BJ (cell line): ENCODE measurements at regions not wholly inside any gene's neighbourhood (a gene's known extent, or its start where the extent isn't known, plus 50 kb on each side); places are given as distances from the start of the nearest gene placed in this dataset.

Experiments used
- CTCF ChIA-PET: fragments of 350-600 bp; formaldehyde crosslinking; extraction: SDS; loops from one replicate; lab custom pipeline; 2021; ENCODE audit warnings: antibody characterized with exemption, inconsistent platforms; lab: Yijun Ruan, JAX
- POLR2A ChIA-PET: fragments of 300-600 bp; sonication (Branson Sonifier 250); formaldehyde crosslinking; extraction: SDS; loops from one replicate; lab custom pipeline; 2021; ENCODE audit warnings: antibody characterized with exemption; lab: Charles Lee
- DNase-seq: peaks from one replicate; pipeline ENCODE4 v3.0.0-alpha.2; 2011; ENCODE audit warnings: low read depth
- H3K27me3 ChIP-seq: 2 replicates; pipeline ENCODE4 v1.6.0; 2011; ENCODE audit warnings: low read length; ENCODE audit not compliant: control insufficient read depth, insufficient read depth
- H3K36me3 ChIP-seq: 2 replicates; pipeline ENCODE4 v1.5.1; 2011; ENCODE audit warnings: low read length; ENCODE audit not compliant: control insufficient read depth, insufficient read depth
- H3K4me3 ChIP-seq: 2 replicates; pipeline ENCODE4 v1.5.1; 2011; ENCODE audit warnings: low read depth, mild to moderate bottlenecking, control low read depth, low read length
- CTCF ChIP-seq: IDR thresholded peaks from 2 replicates; pipeline ENCODE4 v1.5.1; 2011; ENCODE audit warnings: low read depth, mild to moderate bottlenecking, control low read depth, inconsistent platforms, low read length, moderate library complexity; ENCODE audit not compliant: insufficient read depth

GRCh38 chr4:58275856-58276255, 1165.7 kb upstream of the IGFBP7 start:
- ChIA-PET POLR2A (no interaction called here), CTCF (no interaction called here)
- Histone ChIP-seq H3K27me3 (no peaks in the 10 kb centered on the region), H3K36me3 (no peaks in the 10 kb centered on the region), H3K4me3 (no peak overlapping the region)
- TF ChIP-seq CTCF, result no peak
- no peak for DNase-seq

GRCh38 chr4:58274553-58274952, 1164.4 kb upstream of the IGFBP7 start:
- Histone ChIP-seq H3K36me3 (no peaks in the 10 kb centered on the region), H3K4me3 (no peak overlapping the region), H3K27me3 (no peaks in the 10 kb centered on the region)
- POLR2A ChIA-PET, result no interaction called here
- CTCF ChIA-PET, result no interaction called here
- DNase-seq, result no peak
- no peak for TF ChIP-seq CTCF

- no peak for TF ChIP-seq CTCF
- no peaks in the 10 kb centered on the region for H3K36me3 ChIP-seq
- ChIA-PET CTCF (no interaction called here), POLR2A (interaction anchor here (0.6 kb wide), 1 partner anchor 59 kb away, joined by 4 read pairs; no protein-coding TSS in a partner anchor)
- DNase-seq, result no peak
- no peak overlapping the region for H3K4me3 ChIP-seq
- no peaks in the 10 kb centered on the region for H3K27me3 ChIP-seq
Observed at GRCh38 chr4:58272311-58272710, 1162.1 kb upstream of the IGFBP7 start.

- no peak for TF ChIP-seq CTCF
- CTCF ChIA-PET, result no interaction called here
Observed at GRCh38 chr4:58265734-58266133, 1155.5 kb upstream of the IGFBP7 start.

GRCh38 chr4:58261526-58261925, 1151.3 kb upstream of the IGFBP7 start:
- H3K36me3 ChIP-seq, result no peaks in the 10 kb centered on the region
- H3K27me3 ChIP-seq, result no peaks in the 10 kb centered on the region
- DNase-seq, result no peak
- ChIA-PET POLR2A (no interaction called here), CTCF (no interaction called here)
- H3K4me3 ChIP-seq, result no peak overlapping the region
- TF ChIP-seq CTCF, result no peak

More at GRCh38 chr4:58265734-58266133, 1155.5 kb upstream of the IGFBP7 start:
- Histone ChIP-seq H3K4me3 (no peak overlapping the region), H3K36me3 (no peaks in the 10 kb centered on the region), H3K27me3 (no peaks in the 10 kb centered on the region)
- DNase-seq, result no peak
- POLR2A ChIA-PET, result no interaction called here
